Karpas-422 (cell line): ENCODE measurements at regions not wholly inside any gene's neighbourhood (a gene's known extent, or its start where the extent isn't known, plus 50 kb on each side); places are given as distances from the start of the nearest gene placed in this dataset.

Source experiments
- DNase-seq: peaks from one replicate; pipeline ENCODE4 v3.0.0-alpha.2; 2015
- H2AFZ ChIP-seq: fragments of 200-600 bp; sonication (generic); 2 replicates; pipeline ENCODE4 v1.6.1; 2014; ENCODE audit warnings: antibody characterized with exemption, low read length, mixed read lengths
- H3K27ac ChIP-seq: fragments of 200-600 bp; sonication (generic); 2 replicates; pipeline ENCODE4 v1.5.1; 2014; ENCODE audit warnings: mild to moderate bottlenecking, low read length, moderate library complexity
- H3K27me3 ChIP-seq: fragments of 200-600 bp; sonication (generic); 2 replicates; pipeline ENCODE4 v1.6.1; 2014; ENCODE audit warnings: low read length, mixed read lengths
- H3K36me3 ChIP-seq: fragments of 200-600 bp; sonication (generic); 2 replicates; pipeline ENCODE4 v1.6.1; 2014; ENCODE audit warnings: low read length, mixed read lengths; ENCODE audit not compliant: insufficient read depth
- H3K4me1 ChIP-seq: fragments of 200-600 bp; sonication (generic); 2 replicates; pipeline ENCODE4 v1.6.1; 2014; ENCODE audit warnings: mild to moderate bottlenecking, low read length, mixed read lengths
- H3K4me2 ChIP-seq: fragments of 200-600 bp; sonication (generic); 2 replicates; pipeline ENCODE4 v1.6.1; 2014; ENCODE audit warnings: low read length, low read depth, mild to moderate bottlenecking; ENCODE audit not compliant: poor library complexity, severe bottlenecking
- H3K4me3 ChIP-seq: fragments of 200-600 bp; sonication (generic); 2 replicates; pipeline ENCODE4 v1.5.1; 2014; ENCODE audit warnings: mild to moderate bottlenecking, antibody characterized with exemption, low read length, mixed read lengths
- H3K79me2 ChIP-seq: fragments of 200-600 bp; sonication (generic); 2 replicates; pipeline ENCODE4 v1.6.1; 2014; ENCODE audit warnings: mild to moderate bottlenecking, low read length, mixed read lengths
- H3K9ac ChIP-seq: fragments of 200-600 bp; sonication (generic); 2 replicates; pipeline ENCODE4 v1.6.0; 2014; ENCODE audit warnings: low read length
- H3K9me2 ChIP-seq: fragments of 200-600 bp; sonication (generic), shearing (Covaris generic); replicated peaks from 2 replicates; pipeline ENCODE4 v1.6.0; 2014; ENCODE audit warnings: mild to moderate bottlenecking, low read length, moderate library complexity; ENCODE audit not compliant: insufficient read depth
- H3K9me3 ChIP-seq: fragments of 300-700, 200-600 bp; sonication (generic); 2 replicates; pipeline ENCODE4 v1.6.1; 2014; ENCODE audit warnings: low read length, mixed read lengths
- H4K20me1 ChIP-seq: fragments of 200-600 bp; sonication (generic); 2 replicates; pipeline ENCODE4 v1.6.1; 2014; ENCODE audit warnings: mild to moderate bottlenecking, antibody characterized with exemption, low read length, low read depth; ENCODE audit not compliant: insufficient read depth

- no peak overlapping the region for H3K9ac ChIP-seq
- no peaks in the 10 kb centered on the region for H3K36me3 ChIP-seq
- no peak overlapping the region for H3K27ac ChIP-seq
- H3K4me3 ChIP-seq: no peak overlapping the region
- H3K9me2 ChIP-seq: no peaks in the 10 kb centered on the region
- no peak for DNase-seq
- H4K20me1 ChIP-seq: no peaks in the 10 kb centered on the region
- no peak overlapping the region for H2AFZ ChIP-seq
- no peaks in the 10 kb centered on the region for H3K4me1 ChIP-seq
- H3K9me3 ChIP-seq: no peaks in the 10 kb centered on the region
- H3K79me2 ChIP-seq: no peaks in the 10 kb centered on the region
- no peak overlapping the region for H3K4me2 ChIP-seq
- H3K27me3 ChIP-seq: no peaks in the 10 kb centered on the region
Observed at GRCh38 chr17:57174591-57174990, 81.7 kb upstream of the MSI2 start.

DNA sequence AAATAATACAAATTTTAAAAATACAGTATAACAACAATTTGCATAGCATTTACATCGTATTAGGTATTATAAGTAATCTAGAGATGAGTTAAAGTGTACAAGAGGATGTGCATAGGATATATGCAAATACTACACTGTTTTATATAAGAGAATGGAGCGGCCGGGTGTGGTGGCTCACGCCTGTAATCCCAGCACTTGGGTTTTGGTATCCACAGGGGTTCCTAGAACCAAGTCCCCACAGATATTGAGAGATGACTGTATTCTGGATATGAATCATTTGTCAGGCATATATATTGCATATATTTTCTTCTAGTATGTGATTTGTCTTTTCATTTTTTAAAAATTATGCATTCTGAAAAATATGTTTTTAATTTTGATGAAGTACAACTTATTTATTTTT lies 77.5 kb upstream of the MSI2 start:
- no peaks in the 10 kb centered on the region for H3K36me3 ChIP-seq
- no peak overlapping the region for H2AFZ ChIP-seq
- H3K27me3 ChIP-seq: no peaks in the 10 kb centered on the region
- DNase-seq: no peak
- H3K27ac ChIP-seq: no peak overlapping the region
- no peaks in the 10 kb centered on the region for H3K9me3 ChIP-seq
- H3K4me2 ChIP-seq: no peak overlapping the region
- no peaks in the 10 kb centered on the region for H3K4me1 ChIP-seq
- no peaks in the 10 kb centered on the region for H4K20me1 ChIP-seq
- no peak overlapping the region for H3K9ac ChIP-seq
- H3K4me3 ChIP-seq: no peak overlapping the region
- H3K79me2 ChIP-seq: no peaks in the 10 kb centered on the region
- H3K9me2 ChIP-seq: no peaks in the 10 kb centered on the region

DNA sequence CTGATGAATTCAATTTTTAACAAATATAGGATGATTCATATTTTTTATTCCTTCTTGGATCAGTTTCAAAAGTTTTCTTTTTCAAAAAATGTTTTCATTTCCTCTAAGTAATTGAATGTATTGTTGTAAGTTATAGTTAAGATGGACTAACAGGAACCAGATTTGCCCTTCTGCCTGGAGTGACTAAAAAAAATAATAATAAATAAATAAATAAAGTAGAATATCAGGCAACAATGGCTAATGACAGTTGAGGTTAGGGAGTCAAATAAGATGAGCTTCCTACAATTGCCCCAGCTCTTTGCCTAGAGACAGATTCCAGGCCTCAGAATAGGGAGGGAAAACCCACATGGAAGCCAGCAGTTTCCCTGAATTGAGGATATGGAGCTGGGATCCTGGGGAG lies 73.7 kb upstream of the MSI2 start:
- Histone ChIP-seq H3K9me2 (no peaks in the 10 kb centered on the region), H3K9ac (no peak overlapping the region), H3K4me1 (no peaks in the 10 kb centered on the region), H3K4me2 (no peak overlapping the region), H2AFZ (no peak overlapping the region), H3K9me3 (no peaks in the 10 kb centered on the region), H3K27me3 (no peaks in the 10 kb centered on the region), H4K20me1 (no peaks in the 10 kb centered on the region), H3K79me2 (no peaks in the 10 kb centered on the region), H3K36me3 (no peaks in the 10 kb centered on the region), H3K4me3 (no peak overlapping the region), H3K27ac (no peak overlapping the region)
- DNase-seq: no peak

- Histone ChIP-seq H3K4me3 (no peak overlapping the region), H3K4me1 (no peaks in the 10 kb centered on the region), H4K20me1 (no peaks in the 10 kb centered on the region), H3K9me3 (no peaks in the 10 kb centered on the region), H3K9me2 (no peaks in the 10 kb centered on the region), H2AFZ (no peak overlapping the region), H3K27ac (no peak overlapping the region), H3K27me3 (no peaks in the 10 kb centered on the region), H3K4me2 (no peak overlapping the region), H3K36me3 (no peaks in the 10 kb centered on the region), H3K9ac (no peak overlapping the region), H3K79me2 (no peaks in the 10 kb centered on the region)
- DNase-seq: no peak
Observed at GRCh38 chr17:57186226-57187019, 69.9 kb upstream of the MSI2 start.

- Histone ChIP-seq H3K27ac (no peak overlapping the region), H3K79me2 (no peaks in the 10 kb centered on the region)
- DNase-seq: no peak
Observed at GRCh38 chr17:57187391-57187790, 68.9 kb upstream of the MSI2 start.

DNA sequence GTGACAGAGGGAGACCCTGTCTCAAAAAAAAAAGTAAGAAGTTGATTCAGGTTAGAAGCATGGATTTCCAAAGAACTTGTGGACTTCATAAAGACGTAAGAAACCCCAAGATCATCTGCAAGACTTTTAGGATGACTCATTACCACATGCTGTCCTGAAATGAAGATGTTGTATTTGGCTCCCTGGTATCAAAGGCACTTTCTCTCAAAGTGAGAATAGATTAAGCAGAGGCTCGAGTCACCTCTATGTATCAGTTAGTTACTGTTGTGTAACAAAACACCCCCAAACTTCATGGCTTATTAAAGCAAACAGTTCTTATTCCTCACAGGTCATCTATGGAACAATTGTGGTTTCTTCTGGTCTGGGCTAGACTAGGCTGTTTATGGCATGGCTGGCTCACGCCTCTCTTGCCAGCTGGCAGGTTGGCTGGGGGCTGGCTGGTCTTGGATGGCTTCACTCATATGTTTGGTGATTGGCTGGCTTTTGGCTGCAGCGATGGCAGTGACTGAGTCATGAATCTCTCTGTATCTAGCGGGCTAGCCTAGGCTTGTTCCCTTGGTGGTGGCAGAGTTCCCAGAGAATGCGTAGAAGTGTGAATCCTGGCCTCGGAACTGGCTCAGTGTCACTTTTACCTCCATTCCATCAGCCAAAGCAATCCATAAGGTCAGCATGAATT lies 60.4 kb upstream of the MSI2 start:
- H4K20me1 ChIP-seq: no peaks in the 10 kb centered on the region
- H3K9me3 ChIP-seq: no peaks in the 10 kb centered on the region
- H3K4me3 ChIP-seq: no peak overlapping the region
- no peaks in the 10 kb centered on the region; the same call in 1 of the 2 replicates for H3K27me3 ChIP-seq
- H3K4me1 ChIP-seq: peaks cover 7% of the 10 kb centered on the region
- no peaks in the 10 kb centered on the region for H3K9me2 ChIP-seq
- H3K36me3 ChIP-seq: no peaks in the 10 kb centered on the region
- DNase-seq: no peak
- no peak overlapping the region for H3K9ac ChIP-seq
- H2AFZ ChIP-seq: no peak overlapping the region
- H3K27ac ChIP-seq: no peak overlapping the region
- H3K79me2 ChIP-seq: no peaks in the 10 kb centered on the region
- no peak overlapping the region for H3K4me2 ChIP-seq

More at GRCh38 chr17:57187391-57187790, 68.9 kb upstream of the MSI2 start:
- Histone ChIP-seq H3K9me3 (no peaks in the 10 kb centered on the region), H2AFZ (no peak overlapping the region), H3K9me2 (no peaks in the 10 kb centered on the region), H3K36me3 (no peaks in the 10 kb centered on the region), H3K4me3 (no peak overlapping the region), H3K9ac (no peak overlapping the region), H3K27me3 (no peaks in the 10 kb centered on the region), H4K20me1 (no peaks in the 10 kb centered on the region), H3K4me2 (no peak overlapping the region), H3K4me1 (no peaks in the 10 kb centered on the region)

- Histone ChIP-seq H3K9me2 (no peaks in the 10 kb centered on the region), H3K79me2 (no peaks in the 10 kb centered on the region), H3K27ac (no peak overlapping the region), H3K4me3 (no peak overlapping the region), H3K9me3 (no peaks in the 10 kb centered on the region), H3K36me3 (no peaks in the 10 kb centered on the region), H4K20me1 (no peaks in the 10 kb centered on the region), H3K4me1 (peaks cover 7% of the 10 kb centered on the region), H2AFZ (0 out of 2 replicates have a peak overlapping the region, but pooled peaks have one; percentile 60), H3K9ac (no peak overlapping the region), H3K27me3 (no peaks in the 10 kb centered on the region; the same call in 1 of the 2 replicates), H3K4me2 (no peak overlapping the region)
- peak; percentile 43 for DNase-seq
Observed at GRCh38 chr17:57197466-57198071, 58.8 kb upstream of the MSI2 start.

- Histone ChIP-seq H3K9ac (no peak overlapping the region), H3K27me3 (no peaks in the 10 kb centered on the region), H3K4me2 (no peak overlapping the region), H4K20me1 (no peaks in the 10 kb centered on the region), H2AFZ (no peak overlapping the region), H3K27ac (no peak overlapping the region), H3K36me3 (no peaks in the 10 kb centered on the region), H3K9me2 (no peaks in the 10 kb centered on the region), H3K4me3 (no peak overlapping the region), H3K79me2 (no peaks in the 10 kb centered on the region), H3K4me1 (peaks cover 4% of the 10 kb centered on the region; the same call in 1 of the 2 replicates), H3K9me3 (no peaks in the 10 kb centered on the region)
- no peak for DNase-seq
Observed at GRCh38 chr17:57201481-57201880, 54.8 kb upstream of the MSI2 start.
